Embryonic facial prominence (tissue), 1 donor: ENCODE measurements at regions not wholly inside any gene's neighbourhood (a gene's known extent, or its start where the extent isn't known, plus 50 kb on each side); places are given as distances from the start of the nearest gene placed in this dataset.
"Not testable (repeated sequence)": the region's sequence is repeated elsewhere in the genome, so short reads cannot be mapped to it uniquely, and the experiment has no call there.

Experiments
- DNase-seq: peaks from one replicate; pipeline ENCODE4 v3.0.0-alpha.2; 2016; ENCODE audit errors: extremely low spot score

DNA sequence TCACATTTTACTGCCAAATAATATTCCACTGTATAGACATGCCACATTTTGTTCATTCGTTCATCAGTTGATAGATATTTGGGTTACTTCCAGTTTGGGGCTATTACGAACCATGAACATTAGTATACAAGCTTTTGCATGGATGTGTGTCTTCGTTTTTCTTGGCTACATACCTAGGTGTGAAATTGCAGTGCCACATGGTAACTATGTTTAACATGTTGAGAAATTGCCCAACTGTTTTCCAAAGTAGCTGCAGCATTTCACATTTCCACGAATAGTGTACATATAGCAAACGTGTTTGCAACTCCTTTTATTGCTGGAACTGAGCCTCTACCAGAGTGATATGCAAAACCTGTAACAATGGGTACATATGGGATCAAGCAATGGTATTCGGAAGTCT is 221.5 kb downstream of the VEGFC start:
- DNase-seq: no peak

DNA sequence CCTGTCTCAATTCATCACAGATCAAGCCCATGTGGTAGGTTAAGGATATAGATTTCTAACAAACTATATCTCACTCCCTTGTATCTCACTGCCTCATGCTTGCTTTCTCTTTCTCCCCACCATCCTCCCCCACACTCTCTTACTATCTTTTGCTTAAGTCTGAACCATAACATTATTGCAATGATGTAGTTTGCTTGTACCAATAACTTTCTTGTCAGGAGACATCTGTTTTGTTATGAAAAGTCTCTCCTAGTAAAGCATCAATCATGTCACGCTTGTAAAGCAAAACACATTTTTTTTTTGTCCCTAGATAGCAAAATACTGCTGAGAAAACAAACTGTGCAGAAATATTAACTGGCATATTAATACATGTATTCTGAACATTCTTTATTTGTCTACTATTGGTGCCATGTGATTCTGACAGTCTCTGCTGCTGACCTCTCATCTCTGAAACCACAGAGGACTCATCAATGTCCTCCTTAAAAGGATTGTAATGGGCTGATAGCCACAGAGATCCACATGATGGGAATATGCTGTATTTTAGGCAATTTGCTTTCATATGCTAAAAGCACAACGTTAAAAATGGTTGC is 217.5 kb downstream of the VEGFC start:
- no peak for DNase-seq

DNA sequence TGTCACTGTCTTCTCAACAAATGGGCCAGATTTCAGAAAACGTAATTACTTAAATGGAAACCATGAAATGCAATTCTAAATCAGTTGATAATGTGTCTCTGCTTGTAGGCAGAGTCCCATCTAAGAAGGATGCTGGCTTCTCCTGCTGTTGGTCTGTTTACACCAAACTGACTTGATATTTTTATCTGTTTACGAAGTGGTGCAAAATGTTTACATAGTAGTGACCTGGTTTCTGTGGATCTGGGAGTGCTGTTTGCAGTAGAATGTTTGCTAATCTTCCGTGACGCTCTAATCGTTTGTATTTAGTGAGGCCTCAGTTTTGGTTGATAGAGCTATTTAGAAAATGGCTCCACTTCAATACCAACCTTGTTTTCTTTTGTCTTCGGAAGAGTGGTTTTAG is 213.5 kb downstream of the VEGFC start:
- DNase-seq: no peak

DNA sequence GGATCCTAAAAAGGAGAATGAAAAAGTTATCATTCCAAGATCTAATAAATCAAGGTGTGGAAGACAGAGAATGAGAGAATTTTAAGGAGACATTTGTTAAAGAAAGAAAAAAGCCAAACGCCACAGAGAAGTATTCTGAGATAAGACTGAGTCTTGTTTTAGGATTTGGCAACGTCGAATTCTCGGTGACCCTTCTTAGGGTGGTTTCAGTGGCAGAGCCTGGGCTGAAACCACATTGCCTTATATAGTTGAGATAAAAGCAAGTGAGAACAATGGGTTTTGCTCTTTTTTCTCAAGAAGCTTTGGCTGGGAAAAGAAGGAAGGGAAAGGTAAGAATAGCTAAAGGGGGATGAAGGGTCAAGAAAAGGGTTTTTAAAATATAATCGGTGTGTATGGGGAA is 209.4 kb downstream of the VEGFC start:
- no peak for DNase-seq

DNA sequence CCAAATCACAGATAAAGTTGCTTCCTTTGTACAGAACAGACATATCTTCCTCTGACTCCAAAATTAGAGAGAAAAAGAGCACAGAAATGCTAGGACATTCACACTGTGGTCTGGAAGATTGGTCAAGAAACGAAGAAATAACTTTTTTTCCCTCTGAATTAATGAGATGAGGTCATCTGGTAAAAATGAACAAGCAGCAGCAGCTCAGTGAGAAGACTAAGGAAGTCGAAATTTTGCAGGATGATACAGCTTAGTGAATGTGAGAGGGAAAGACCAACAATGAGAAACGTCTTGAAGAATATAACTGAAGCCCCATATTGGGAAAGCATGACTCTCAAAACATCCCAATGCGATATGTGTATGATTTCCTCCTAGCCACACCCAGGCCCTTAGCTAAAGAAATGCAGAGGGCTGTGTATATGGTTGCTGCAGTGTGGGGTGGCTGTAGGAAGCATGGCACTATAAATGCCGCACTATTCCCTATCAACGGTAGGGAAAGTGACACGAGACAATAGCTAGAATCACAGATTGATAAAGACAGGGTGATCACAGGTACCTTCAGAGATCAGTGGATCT is 208.6 kb downstream of the VEGFC start:
- DNase-seq: no peak

DNA sequence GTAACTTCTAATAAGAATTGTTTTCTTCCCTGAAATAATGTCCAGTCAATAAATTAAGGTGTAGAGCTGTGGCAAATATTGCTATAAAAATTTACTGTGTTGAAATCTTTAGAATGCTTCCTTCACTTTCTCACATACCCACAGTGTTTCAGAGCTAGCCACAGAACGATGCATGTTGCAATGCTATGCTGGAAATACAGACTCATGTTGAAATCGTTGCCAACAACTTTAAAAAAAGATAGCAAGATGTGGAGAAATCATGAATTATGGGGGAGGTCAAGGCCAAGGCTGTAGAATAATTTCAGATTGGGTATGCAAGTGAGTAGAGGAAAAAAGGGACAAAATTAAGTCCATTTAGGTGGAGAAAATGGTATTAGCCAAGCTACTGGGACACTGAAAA is 204.8 kb downstream of the VEGFC start:
- DNase-seq: no peak

DNA sequence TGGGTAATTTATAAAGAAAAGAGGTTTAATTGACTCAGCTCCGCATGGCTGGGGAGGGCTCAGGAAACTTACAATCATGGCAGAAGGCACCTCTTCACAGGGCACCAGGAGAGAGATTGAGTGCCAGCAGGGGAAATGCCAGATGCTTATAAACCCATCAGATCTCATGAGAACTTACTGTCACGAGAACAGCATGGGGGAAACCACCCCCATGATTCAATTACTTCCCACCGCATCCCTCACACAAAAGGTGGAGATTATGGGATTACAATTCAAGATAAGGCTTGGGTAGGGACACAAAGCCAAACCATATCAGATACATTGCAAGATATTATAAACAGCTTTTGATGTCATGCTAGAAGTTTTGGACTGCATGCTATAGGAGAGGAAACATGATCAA is 204.3 kb downstream of the VEGFC start:
- no peak for DNase-seq

DNA sequence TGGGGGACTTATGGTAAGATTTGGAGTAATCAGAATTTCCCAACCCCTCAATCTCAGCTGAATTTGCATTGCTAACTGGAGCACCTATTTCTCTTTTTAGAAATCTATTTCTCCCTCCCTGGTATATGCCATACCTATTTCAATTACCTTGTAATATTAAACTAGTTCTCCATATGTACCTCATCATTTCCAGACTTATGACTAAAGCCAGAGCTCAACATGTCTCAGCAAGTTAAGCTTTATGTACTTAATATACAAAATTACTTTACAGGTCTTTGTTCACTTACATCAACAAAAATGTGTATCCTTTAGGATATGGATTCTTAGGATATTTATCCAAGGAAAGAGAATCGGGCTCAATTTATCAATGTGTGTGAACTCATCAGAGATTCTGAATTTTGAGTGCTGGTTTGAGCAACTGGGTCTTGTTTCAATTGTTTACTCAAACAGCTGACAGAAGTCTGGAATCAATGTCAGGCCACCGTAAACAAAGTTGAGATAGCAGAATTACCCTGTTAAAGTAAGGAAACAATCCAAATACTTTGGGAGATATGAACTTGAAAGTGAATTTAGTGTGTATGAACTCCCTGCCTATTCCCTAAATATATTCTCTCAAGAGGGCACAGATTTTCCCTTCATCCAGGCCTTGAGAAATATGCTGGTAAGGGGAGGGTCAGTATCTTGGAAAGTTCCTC is 199.6 kb downstream of the VEGFC start:
- no peak for DNase-seq

DNA sequence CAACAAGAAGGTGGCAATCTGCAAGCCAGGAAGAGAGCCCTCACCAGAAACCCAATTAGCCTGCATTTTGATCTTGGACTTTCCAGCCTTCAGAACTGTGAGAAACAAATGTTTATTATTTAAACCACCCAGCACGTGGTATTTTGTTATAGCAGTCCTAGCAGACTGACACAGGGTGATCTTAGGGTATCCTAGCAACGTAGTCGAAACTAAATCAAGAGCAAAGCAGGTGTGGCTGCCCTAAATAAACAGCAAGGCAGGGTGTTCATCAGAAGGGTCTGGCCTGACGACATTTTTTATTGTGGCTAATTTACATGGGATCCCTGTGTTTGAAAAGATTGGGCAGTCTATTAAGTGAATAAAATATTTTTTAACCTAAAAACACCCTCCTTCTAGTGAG is 198.8 kb downstream of the VEGFC start:
- DNase-seq: no peak

DNA sequence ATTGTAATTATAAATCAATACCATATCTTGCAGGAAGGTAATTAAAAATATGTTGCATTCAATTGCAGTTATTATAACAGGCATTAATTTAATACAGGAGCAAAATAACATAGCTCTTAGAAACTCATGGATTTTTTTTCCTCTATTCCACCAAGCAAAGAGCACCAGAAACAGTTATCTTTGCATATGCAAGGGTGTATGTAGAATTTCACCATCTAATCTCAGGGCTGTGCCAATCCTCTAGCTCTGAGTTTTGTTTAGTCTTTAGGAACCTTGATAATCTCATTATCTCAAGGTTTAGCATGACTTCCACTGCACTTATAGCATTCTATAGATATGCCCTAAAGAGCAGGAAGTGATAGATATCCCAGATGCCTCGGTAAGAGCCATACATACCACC is 197.5 kb downstream of the VEGFC start:
- DNase-seq: no peak

DNA sequence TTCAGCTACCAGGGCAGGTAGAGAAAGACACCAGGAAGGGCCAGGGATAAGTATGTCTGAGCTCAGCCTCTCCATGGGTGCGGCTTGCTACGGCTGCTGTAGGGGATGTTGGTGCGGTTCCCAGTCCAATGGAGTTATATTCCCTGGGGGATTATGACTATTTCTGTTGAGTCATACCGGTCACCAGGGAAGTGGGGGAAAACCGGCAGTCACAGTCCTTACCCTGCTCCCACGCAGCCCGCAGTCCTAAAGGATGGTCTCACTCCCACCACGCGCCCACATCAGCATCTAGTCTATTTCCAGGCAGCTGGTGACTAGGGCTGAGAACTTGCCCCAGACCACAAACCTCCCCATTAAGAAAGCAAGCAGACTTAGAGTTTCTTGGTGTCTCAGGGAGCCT is 191.6 kb downstream of the VEGFC start:
- no peak for DNase-seq

DNA sequence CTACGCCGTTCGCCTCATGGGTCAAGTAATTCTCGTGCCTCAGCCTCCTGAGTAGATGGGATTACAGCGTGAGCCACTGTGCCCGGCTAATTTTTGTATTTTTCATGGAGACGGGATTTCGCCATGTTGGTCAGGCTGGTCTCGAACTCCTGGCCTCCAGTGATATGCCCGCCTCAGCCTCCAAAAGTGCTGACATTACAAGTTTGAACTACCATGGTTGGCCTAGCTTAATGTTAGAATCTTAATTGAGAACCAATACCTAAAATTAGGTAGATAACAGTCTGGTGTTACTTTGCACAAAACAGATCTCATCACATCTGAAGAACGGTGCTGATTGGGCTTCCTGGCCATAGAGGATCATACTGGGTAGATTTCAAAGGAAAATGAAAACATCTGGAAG is 184.9 kb downstream of the VEGFC start:
- DNase-seq: no peak

DNA sequence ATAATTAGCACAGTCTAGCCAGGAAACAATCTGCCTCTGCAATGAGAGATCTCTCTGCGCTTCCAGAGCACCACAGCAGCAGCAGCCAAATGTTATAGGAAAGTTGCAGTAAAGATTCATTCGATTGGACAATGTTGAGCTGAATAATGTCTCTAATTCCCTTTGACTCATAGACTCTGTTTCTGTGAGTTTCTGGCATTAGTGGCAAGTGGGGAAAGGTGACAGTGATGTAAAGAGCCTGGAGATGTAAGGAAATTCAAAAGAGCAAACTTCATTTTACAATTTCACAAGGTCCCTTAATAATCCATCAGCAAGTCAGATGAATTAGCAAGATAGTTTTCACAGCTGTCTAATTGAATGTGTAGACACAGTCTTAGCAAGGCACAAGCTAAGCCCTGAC is 184.4 kb downstream of the VEGFC start:
- DNase-seq: no peak

DNA sequence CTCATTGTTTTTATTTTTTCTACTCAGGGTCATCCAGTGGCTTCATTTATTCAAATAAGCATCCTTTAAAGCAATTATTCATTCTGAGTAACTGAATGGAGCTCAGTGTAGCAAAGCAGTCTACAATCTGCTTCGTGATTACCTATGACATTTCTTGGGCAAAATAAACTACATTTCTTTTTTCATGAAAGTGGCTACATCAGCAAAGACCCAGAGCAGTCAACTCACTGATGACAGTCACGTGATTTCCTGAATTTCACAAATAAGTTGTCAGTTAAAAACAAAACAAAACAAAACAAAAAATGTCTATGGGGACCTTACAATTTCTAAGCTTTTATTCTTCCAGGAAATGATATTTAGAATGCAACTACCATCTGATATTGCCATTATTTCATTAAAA is 182.1 kb downstream of the VEGFC start:
- no peak for DNase-seq

DNA sequence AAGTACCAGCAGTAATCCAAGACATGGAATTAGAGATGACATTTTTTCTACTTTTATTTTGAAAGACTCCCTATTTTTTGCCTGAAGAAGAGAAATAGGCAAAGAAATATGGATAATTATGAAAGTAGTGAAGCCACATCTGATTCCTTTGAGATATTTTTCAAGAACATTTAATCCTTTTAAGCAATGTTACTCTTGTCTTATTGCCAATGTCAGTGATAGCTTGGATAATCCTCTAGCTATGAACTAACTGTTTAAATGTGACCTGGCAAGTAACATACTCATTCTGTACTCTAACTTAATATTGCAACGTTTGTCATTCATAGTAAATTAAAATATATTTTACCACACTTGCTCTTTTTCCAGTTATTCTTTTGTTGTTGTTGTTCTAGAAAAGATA is 181.3 kb downstream of the VEGFC start:
- no peak for DNase-seq

DNA sequence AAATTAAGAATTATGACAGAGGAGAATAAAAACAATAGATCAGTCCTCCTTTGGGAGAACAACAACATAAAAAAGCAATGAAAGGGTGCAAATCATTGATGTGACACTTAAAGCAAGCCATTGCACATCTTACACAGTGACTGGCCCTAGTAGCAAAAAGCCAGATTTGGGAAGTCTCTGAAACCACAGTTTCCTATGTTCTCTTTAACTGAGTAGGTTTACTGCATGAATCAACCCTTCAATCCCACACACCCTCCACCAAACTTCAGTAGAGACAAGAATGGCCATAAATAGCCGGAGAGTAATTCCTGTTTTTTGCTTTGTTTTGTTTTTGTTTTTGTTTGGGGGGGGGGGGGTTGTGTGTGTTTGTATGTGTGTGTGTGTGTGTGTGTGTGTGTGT is 180.8 kb downstream of the VEGFC start:
- DNase-seq: no peak

DNA sequence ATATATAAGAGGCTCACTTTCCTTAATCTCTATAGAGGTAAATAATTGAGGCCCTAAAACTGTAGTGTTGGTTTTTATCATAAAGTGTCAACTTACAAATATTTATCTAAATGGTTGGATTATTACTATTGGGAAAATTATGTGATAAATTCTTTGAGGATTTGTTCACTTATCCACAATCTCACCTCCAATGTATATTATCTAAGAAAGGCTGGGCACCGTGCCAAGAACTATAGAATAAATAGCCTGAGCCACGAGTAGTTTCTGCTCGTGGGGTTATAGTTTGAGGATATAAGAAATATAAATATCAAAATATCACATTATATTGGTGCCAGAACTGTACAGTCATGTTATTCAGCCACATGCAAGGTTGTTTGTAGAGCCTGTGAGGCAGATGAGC is 177.9 kb downstream of the VEGFC start:
- no peak for DNase-seq

DNA sequence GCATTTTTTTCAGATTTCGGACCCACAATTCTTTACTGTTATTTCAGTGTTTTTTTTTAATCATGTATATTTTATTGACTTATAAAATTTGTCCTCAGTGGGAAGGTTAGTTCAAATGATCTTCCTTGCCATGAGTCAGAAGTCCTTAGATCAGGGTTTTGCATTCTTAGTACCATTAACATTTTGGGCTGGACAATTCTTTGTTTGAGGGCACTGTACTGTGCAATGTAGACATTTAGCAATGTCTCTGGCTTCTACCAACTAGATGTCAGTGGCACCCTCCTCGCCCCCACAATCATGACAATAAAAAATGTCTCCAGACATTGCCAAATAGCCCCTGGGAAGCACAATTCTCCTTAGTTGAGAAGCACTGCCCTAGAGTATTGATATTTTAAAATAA is 176.6 kb downstream of the VEGFC start:
- no peak for DNase-seq

DNA sequence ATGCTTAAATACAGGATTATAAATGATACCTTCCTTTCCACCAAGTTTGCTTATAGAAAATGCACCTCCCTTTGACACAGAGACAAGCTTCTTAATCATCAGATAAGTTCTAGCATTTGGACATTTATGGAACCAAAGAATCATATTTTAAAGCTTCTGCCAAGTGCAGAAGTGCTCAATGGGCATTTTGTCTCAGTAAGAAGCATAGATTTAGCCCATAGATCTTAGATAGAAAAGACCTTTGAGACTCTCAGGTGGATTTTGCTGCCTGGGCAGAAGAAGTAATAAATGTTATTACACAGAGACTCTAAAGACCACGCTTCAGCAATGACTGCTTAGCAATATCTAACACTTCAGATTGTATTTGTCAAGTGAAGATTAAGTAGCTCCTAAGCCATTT is 174.6 kb downstream of the VEGFC start:
- no peak for DNase-seq

DNA sequence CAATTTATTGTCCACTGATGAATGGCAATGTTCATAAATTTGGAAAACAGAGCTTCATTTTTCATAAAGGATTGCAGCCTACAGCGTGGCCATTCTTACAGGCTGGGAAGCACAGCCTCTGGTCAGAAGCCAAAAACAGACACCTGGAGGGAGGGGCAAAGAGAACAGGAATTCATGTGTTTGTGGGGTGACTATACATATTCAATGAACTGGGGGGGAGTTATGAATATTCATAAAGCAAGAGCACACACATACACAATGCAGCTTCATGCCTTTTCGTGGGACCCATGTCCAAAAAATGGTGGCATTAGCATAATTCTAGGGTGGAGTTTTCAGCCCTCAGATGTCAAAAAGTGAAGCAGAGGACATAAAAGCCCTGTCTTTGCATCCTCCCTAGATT is 173.3 kb downstream of the VEGFC start:
- DNase-seq: no peak

DNA sequence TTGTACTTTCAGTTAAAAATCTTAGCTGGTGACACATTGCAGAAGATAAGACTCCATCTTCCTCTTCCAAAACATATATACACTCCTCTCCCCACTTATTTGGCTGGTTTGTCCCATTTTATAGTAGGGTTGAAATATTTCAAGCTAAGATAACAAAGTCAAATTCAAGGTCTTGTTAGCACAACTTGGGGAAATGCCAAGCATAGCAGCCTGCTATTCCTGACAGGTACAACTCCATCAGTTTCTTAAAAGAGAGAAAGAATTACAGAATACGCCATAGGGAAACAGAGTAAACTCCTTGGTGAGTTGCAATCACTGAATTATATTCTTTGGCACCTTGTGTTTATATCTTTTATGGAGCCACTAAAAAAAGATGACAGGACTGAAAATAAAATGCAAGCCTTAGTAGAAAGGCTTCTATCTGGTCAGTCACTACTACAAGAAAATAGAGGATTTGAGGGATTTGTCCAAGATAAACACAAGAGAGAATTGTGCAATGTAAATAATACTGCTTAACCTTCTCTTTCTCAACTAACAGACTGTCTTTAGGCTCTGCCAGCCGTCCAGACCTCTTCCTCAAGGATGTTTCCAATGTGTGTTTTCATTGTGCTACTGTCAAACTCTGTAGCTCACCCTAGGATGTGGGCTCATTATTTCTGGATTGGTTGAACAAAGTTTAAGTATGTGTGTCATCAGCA is 170.3 kb downstream of the VEGFC start:
- no peak for DNase-seq

DNA sequence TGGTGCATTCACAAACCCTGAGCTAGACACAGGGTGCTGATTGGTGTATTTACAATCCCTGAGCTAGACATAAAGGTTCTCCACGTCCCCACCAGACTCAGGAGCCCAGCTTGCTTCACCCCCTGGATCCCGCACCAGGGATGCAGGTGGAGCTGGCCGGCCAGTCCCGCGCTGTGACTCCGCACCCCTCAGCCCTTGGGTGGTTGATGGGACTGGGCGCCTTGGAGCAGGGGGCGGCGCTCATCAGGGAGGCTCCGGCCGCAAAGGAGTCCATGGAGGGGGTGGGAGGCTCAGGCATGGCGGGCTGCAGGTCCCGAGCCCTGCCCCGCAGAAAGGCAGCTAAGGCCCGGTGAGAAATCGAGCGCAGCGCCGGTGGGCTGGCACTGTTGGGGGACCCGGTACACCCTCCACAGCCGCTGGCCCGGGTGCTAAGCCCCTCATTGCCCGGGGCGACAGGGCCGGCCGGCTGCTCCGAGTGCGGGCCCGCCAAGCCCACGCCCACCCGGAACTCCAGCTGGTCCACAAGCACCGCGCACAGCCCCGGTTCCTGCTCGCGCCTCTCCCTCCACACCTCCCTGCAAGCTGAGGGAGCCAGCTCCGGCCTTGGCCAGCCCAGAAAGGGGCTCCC is 167.6 kb downstream of the VEGFC start:
- not testable (repeated sequence) for DNase-seq

DNA sequence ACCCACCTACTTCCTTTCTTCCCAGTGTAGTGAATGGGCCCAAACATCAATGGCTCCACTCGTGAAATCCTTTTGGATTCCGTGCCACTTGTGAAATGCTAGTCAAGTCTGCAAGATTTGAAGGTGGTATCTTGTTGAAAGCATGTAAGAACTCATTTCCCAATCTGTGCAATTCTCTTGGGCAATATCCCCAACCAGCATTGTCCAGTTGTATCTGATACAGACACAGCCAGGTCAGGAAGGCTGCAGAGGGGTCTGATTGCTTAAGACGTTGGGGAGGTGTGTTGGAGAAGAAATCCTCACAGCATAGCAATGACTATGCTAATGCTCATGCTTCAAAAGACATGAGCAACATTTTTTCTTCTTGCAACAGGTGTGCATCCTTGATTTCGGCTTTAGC is 164.8 kb downstream of the VEGFC start:
- DNase-seq: no peak
